Mammary epithelial cell (primary cell): ENCODE measurements at regions not wholly inside any gene's neighbourhood (a gene's known extent, or its start where the extent isn't known, plus 50 kb on each side); places are given as distances from the start of the nearest gene placed in this dataset.

Experiments used
- EZH2 ChIP-seq: IDR thresholded peaks from 2 replicates; pipeline ENCODE4 v1.6.1; 2012; ENCODE audit warnings: low read length, inconsistent platforms, borderline replicate concordance
- TF ChIP-seq, protein P1 (sequence below), 2 donors: IDR thresholded peaks in 1 of 2; conservative IDR thresholded peaks in 1 of 2; 2 replicates each; pipeline ENCODE4 v1.5.1; 2011 to 2012; ENCODE audit warnings: inconsistent platforms in 2 of 2, low read length in 2 of 2, mild to moderate bottlenecking in 2 of 2, control low read depth in 1 of 2, low read depth in 1 of 2; ENCODE audit not compliant: insufficient read depth in 1 of 2; ENCODE audit errors: extremely low read depth in 1 of 2

DNA sequence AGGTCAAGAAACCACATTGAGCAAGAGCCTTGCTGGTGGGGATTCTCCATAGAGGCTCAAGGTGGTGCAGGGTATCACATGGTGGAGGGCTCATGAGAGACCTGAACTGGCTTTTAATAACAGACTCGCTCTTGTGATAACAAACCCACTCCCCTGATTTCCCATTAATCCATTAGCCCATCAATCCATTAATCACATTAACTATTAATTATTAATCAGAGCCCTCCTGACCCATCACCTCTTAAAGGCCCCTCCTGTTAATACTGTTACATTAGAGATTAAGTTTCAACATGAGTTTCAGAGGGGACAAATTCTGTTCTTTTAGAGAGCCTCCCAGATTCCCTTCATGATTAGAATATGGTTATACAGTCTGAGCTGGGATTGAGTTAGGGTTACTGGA lies 61.8 kb downstream of the IER5 start:
- TF ChIP-seq, protein P1, sequence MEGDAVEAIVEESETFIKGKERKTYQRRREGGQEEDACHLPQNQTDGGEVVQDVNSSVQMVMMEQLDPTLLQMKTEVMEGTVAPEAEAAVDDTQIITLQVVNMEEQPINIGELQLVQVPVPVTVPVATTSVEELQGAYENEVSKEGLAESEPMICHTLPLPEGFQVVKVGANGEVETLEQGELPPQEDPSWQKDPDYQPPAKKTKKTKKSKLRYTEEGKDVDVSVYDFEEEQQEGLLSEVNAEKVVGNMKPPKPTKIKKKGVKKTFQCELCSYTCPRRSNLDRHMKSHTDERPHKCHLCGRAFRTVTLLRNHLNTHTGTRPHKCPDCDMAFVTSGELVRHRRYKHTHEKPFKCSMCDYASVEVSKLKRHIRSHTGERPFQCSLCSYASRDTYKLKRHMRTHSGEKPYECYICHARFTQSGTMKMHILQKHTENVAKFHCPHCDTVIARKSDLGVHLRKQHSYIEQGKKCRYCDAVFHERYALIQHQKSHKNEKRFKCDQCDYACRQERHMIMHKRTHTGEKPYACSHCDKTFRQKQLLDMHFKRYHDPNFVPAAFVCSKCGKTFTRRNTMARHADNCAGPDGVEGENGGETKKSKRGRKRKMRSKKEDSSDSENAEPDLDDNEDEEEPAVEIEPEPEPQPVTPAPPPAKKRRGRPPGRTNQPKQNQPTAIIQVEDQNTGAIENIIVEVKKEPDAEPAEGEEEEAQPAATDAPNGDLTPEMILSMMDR (conservative IDR thresholded peaks at IDR 0.05 in 1 of 2, IDR thresholded peaks at IDR 0.05 in 1 of 2; ENCODE audit: extremely low read depth in 1 of 2, insufficient read depth in 1 of 2, low read depth in 1 of 2, low read length in 2 of 2): no peak
- no peak for TF ChIP-seq EZH2
